Fibroblast of lung (primary cell): ENCODE measurements at regions not wholly inside any gene's neighbourhood (a gene's known extent, or its start where the extent isn't known, plus 50 kb on each side); places are given as distances from the start of the nearest gene placed in this dataset.
"Not testable (repeated sequence)": the region's sequence is repeated elsewhere in the genome, so short reads cannot be mapped to it uniquely, and the experiment has no call there.

Experiments
- DNase-seq, 2 donors: peaks; one replicate each; pipeline versions ENCODE4 v3.0.0 to v3.0.0-alpha.2; 2010; ENCODE audit warnings: low read depth in 2 of 2
- H2AFZ ChIP-seq: 2 replicates; pipeline ENCODE4 v1.5.1; 2012; ENCODE audit warnings: low read length, control low read depth, inconsistent platforms
- H3K27ac ChIP-seq: 2 replicates; pipeline ENCODE4 v1.5.1; 2011; ENCODE audit warnings: low read length, control low read depth; ENCODE audit not compliant: insufficient read depth
- H3K27me3 ChIP-seq: 2 replicates; pipeline ENCODE4 v1.5.1; 2011; ENCODE audit warnings: mild to moderate bottlenecking, low read length; ENCODE audit not compliant: control insufficient read depth, insufficient read depth
- H3K36me3 ChIP-seq: 2 replicates; pipeline ENCODE4 v1.5.1; 2011; ENCODE audit warnings: low read length; ENCODE audit not compliant: control insufficient read depth, insufficient read depth
- H3K4me1 ChIP-seq: 2 replicates; pipeline ENCODE4 v1.5.1; 2011; ENCODE audit warnings: low read length; ENCODE audit not compliant: control insufficient read depth, insufficient read depth; ENCODE audit errors: extremely low read depth
- H3K4me2 ChIP-seq: 2 replicates; pipeline ENCODE4 v1.5.1; 2011; ENCODE audit warnings: low read length, control low read depth; ENCODE audit not compliant: insufficient read depth; ENCODE audit errors: extremely low read depth
- H3K4me3 ChIP-seq, 4 experiments: fragments of 200-600 bp in 1 of 4; sonication (generic) in 1 of 4; replicated peaks in 1 of 4; 2 replicates each; pipeline ENCODE4 v1.5.1; 2011 to 2016; ENCODE audit warnings: low read length in 4 of 4, low read depth in 3 of 4, mild to moderate bottlenecking in 3 of 4, control low read depth in 2 of 4, inconsistent platforms in 1 of 4, mixed read lengths in 1 of 4; ENCODE audit not compliant: insufficient read depth in 1 of 4; ENCODE audit errors: control extremely low read depth in 1 of 4
- H3K79me2 ChIP-seq: 2 replicates; pipeline ENCODE4 v1.5.1; 2012; ENCODE audit warnings: mild to moderate bottlenecking, low read length, inconsistent platforms; ENCODE audit not compliant: control insufficient read depth, insufficient read depth
- H3K9ac ChIP-seq: 2 replicates; pipeline ENCODE4 v1.5.1; 2011; ENCODE audit warnings: mild to moderate bottlenecking, low read length, control low read depth; ENCODE audit not compliant: insufficient read depth
- H3K9me3 ChIP-seq: 2 replicates; pipeline ENCODE4 v1.5.1; 2012; ENCODE audit warnings: low read depth, low read length; ENCODE audit not compliant: control insufficient read depth, insufficient read depth
- H4K20me1 ChIP-seq: 2 replicates; pipeline ENCODE4 v1.5.1; 2011; ENCODE audit warnings: low read length; ENCODE audit not compliant: control insufficient read depth, insufficient read depth; ENCODE audit errors: extremely low read depth
- EZH2 ChIP-seq: IDR thresholded peaks from 2 replicates; pipeline ENCODE4 v1.5.1; 2012; ENCODE audit warnings: low read length, control low read depth, mild to moderate bottlenecking; ENCODE audit errors: missing control alignments
- TF ChIP-seq, protein P1 (sequence below), 2 donors: IDR thresholded peaks in 1 of 2; conservative IDR thresholded peaks in 1 of 2; 1 replicate in 1 of 2; 2 replicates in 1 of 2; pipeline ENCODE4 v1.5.1; 2011 to 2012; ENCODE audit warnings: low read length in 2 of 2, control low read depth in 1 of 2, inconsistent platforms in 1 of 2, low read depth in 1 of 2, mild to moderate bottlenecking in 1 of 2

DNA sequence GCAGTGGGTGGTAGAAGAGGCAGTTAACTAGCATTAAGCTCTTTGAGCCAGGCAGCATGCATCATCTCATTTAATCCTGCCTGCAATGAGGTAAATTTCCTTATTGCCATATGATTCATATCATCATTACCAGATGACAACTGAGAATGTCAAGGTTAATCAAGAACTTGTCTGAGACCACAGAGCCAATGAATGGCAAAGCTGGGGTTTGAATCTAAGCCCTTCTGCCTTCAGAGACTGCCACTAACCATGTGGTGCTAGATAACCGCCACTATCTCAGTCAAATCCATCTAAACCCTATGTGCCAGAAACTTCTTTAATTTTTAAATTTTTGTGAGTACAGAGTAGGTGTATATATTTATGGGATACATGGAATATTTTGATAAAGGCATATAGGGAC, 77.8 kb upstream of the GRIP1 start:
- Histone ChIP-seq H3K27ac (no peak overlapping the region), H2AFZ (no peak overlapping the region), H3K79me2 (no peaks in the 10 kb centered on the region), H3K4me2 (no peak overlapping the region), H3K4me3 (no peak overlapping the region), H4K20me1 (no peaks in the 10 kb centered on the region), H3K27me3 (no peaks in the 10 kb centered on the region), H3K9me3 (no peaks in the 10 kb centered on the region), H3K4me1 (no peaks in the 10 kb centered on the region), H3K9ac (no peak overlapping the region), H3K36me3 (no peaks in the 10 kb centered on the region)
- DNase-seq, result no peak
- TF ChIP-seq, protein P1, sequence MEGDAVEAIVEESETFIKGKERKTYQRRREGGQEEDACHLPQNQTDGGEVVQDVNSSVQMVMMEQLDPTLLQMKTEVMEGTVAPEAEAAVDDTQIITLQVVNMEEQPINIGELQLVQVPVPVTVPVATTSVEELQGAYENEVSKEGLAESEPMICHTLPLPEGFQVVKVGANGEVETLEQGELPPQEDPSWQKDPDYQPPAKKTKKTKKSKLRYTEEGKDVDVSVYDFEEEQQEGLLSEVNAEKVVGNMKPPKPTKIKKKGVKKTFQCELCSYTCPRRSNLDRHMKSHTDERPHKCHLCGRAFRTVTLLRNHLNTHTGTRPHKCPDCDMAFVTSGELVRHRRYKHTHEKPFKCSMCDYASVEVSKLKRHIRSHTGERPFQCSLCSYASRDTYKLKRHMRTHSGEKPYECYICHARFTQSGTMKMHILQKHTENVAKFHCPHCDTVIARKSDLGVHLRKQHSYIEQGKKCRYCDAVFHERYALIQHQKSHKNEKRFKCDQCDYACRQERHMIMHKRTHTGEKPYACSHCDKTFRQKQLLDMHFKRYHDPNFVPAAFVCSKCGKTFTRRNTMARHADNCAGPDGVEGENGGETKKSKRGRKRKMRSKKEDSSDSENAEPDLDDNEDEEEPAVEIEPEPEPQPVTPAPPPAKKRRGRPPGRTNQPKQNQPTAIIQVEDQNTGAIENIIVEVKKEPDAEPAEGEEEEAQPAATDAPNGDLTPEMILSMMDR (conservative IDR thresholded peaks at IDR 0.05 in 1 of 2, IDR thresholded peaks at IDR 0.05 in 1 of 2; ENCODE audit: low read depth in 1 of 2, low read length in 2 of 2), result no peak
- TF ChIP-seq EZH2, result no peak

DNA sequence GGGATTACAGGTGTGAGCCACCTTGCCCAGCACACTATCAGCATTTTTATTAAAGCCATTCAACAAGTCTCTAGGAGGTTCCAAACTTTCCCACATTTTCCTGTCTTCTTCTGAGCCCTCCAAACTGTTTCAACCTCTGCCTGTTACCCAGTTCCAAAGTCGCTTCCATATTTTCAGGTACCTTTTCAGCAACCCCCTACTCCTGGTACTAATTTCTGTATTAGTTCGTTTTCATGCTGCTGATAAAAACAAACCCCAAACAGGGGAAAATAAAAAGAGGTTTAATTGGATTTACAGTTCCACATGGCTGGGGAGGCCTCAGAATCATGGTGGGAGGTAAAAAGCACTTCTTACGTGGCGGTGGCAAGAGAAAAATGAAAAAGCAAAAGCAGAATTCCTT, 81.2 kb upstream of the GRIP1 start:
- not testable (repeated sequence) for H3K4me2 ChIP-seq, H4K20me1 ChIP-seq, H3K4me1 ChIP-seq, H2AFZ ChIP-seq, H3K36me3 ChIP-seq, H3K79me2 ChIP-seq, DNase-seq, H3K27me3 ChIP-seq, H3K4me3 ChIP-seq, H3K9me3 ChIP-seq, H3K27ac ChIP-seq, H3K9ac ChIP-seq

GRCh38 chr12:66763467-66763866, 84.6 kb upstream of the GRIP1 start:
- Histone ChIP-seq H3K4me3 (no peak overlapping the region), H3K9me3 (no peaks in the 10 kb centered on the region), H3K9ac (no peak overlapping the region), H3K4me1 (no peaks in the 10 kb centered on the region), H2AFZ (no peak overlapping the region), H3K79me2 (no peaks in the 10 kb centered on the region), H3K4me2 (no peak overlapping the region), H3K36me3 (no peaks in the 10 kb centered on the region), H3K27me3 (no peaks in the 10 kb centered on the region), H3K27ac (no peak overlapping the region), H4K20me1 (no peaks in the 10 kb centered on the region)
- TF ChIP-seq, protein P1 (conservative IDR thresholded peaks at IDR 0.05 in 1 of 2, IDR thresholded peaks at IDR 0.05 in 1 of 2; ENCODE audit: low read depth in 1 of 2, low read length in 2 of 2), result no peak
- no peak for TF ChIP-seq EZH2
- no peak for DNase-seq

GRCh38 chr12:66765204-66765603, 86.3 kb upstream of the GRIP1 start:
- TF ChIP-seq, protein P1 (conservative IDR thresholded peaks at IDR 0.05 in 1 of 2, IDR thresholded peaks at IDR 0.05 in 1 of 2; ENCODE audit: low read depth in 1 of 2, low read length in 2 of 2), result no peak
- TF ChIP-seq EZH2, result no peak
- no peaks in the 10 kb centered on the region for H4K20me1 ChIP-seq
- no peaks in the 10 kb centered on the region for H3K4me1 ChIP-seq
- H3K9ac ChIP-seq, result no peak overlapping the region
- no peak overlapping the region for H3K27ac ChIP-seq
- no peak for DNase-seq
- no peaks in the 10 kb centered on the region for H3K27me3 ChIP-seq
- no peak overlapping the region for H3K4me2 ChIP-seq
- H3K9me3 ChIP-seq, result no peaks in the 10 kb centered on the region
- H3K79me2 ChIP-seq, result no peaks in the 10 kb centered on the region
- H3K36me3 ChIP-seq, result no peaks in the 10 kb centered on the region
- no peak overlapping the region for H2AFZ ChIP-seq
- no peak overlapping the region for H3K4me3 ChIP-seq
